Esophagus (tissue), 2 donors: ENCODE measurements at regions not wholly inside any gene's neighbourhood (a gene's known extent, or its start where the extent isn't known, plus 50 kb on each side); places are given as distances from the start of the nearest gene placed in this dataset.
"Not testable (repeated sequence)": the region's sequence is repeated elsewhere in the genome, so short reads cannot be mapped to it uniquely, and the experiment has no call there.

ENCODE experiments used
- H3K27ac ChIP-seq, 2 donors: one replicate each; pipeline ENCODE4 v1.5.1; 2013; ENCODE audit warnings: low read depth in 2 of 2, mild to moderate bottlenecking in 2 of 2, inconsistent platforms in 1 of 2, low read length in 1 of 2, moderate library complexity in 1 of 2
- H3K27me3 ChIP-seq, 2 donors: one replicate each; pipeline ENCODE4 v1.6.1; 2013; ENCODE audit warnings: low read length in 2 of 2, control low read depth in 1 of 2, mild to moderate bottlenecking in 1 of 2; ENCODE audit not compliant: insufficient read depth in 2 of 2, control insufficient read depth in 1 of 2
- H3K36me3 ChIP-seq, 2 donors: one replicate each; pipeline ENCODE4 v1.6.1; 2013; ENCODE audit warnings: low read length in 1 of 2; ENCODE audit not compliant: control insufficient read depth in 2 of 2, insufficient read depth in 2 of 2
- H3K4me1 ChIP-seq, 2 donors: one replicate each; pipeline ENCODE4 v1.6.1; 2013; ENCODE audit warnings: low read length in 1 of 2; ENCODE audit not compliant: control insufficient read depth in 2 of 2, insufficient read depth in 2 of 2
- H3K4me3 ChIP-seq, 2 donors: one replicate each; pipeline ENCODE4 v1.5.1; 2013; ENCODE audit warnings: low read length in 2 of 2, mild to moderate bottlenecking in 2 of 2, low read depth in 1 of 2, moderate library complexity in 1 of 2
- H3K9me3 ChIP-seq, 2 donors: one replicate each; pipeline ENCODE4 v1.6.1; 2013; ENCODE audit warnings: mild to moderate bottlenecking in 2 of 2, low read depth in 1 of 2, low read length in 1 of 2, moderate library complexity in 1 of 2; ENCODE audit not compliant: control insufficient read depth in 2 of 2, insufficient read depth in 1 of 2
- WGBS, 2 donors: extraction: QIAGEN DNeasy Blood & Tissue Kit; methylation state at CpG; one replicate each; pipeline ENCODE4 v1.1.7; 2013; 5-methylcytosine and 5-hydroxymethylcytosine counted together
- donor health status: healthy with polysubstance abuse.
- donor health status: Bipolar disorder and iron deficiency.

DNA sequence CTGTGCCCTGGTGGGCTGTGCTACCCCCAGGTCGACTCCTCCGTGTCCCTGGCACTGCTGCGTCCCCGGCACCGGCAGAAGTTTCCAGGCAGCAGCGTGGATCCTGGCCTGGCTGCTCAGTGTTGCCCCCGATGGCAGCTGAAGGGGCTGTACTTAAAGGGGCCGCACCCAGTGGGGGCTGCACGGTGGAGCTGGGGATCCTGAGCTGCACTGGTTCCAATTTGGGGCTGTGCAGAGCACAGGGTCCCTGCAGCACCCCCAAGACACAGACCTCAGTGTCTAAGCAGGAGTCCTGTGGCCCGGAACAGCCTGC is 253.8 kb downstream of the ANKRD30B start:
- H3K36me3 ChIP-seq, H3K4me1 ChIP-seq, H3K27ac ChIP-seq, H3K27me3 ChIP-seq: not testable (repeated sequence)
- peaks cover 25 to 29% of the 10 kb centered on the region in 2 donors for H3K9me3 ChIP-seq
- 74 to 79% methylated on average over 10 of the region's 10 CpGs for WGBS, 2 donors
- H3K4me3 ChIP-seq, result peak overlapping the region in 1 of 2 donors; percentile 11

- 57 to 69% methylated on average over 2 to 3 of the region's 3 CpGs for WGBS, 2 donors
- H3K36me3 ChIP-seq, H3K27me3 ChIP-seq, H3K4me3 ChIP-seq, H3K27ac ChIP-seq, H3K4me1 ChIP-seq: not testable (repeated sequence)
- peaks cover 23 to 25% of the 10 kb centered on the region in 2 donors for H3K9me3 ChIP-seq
These were observed 254.8 kb downstream of the ANKRD30B start for GRCh38 chr18:15002765-15003164.

GRCh38 chr18:15003231-15003630 is 255.3 kb downstream of the ANKRD30B start:
- not testable (repeated sequence) for H3K4me1 ChIP-seq, H3K27ac ChIP-seq, H3K4me3 ChIP-seq, H3K36me3 ChIP-seq, H3K27me3 ChIP-seq
- H3K9me3 ChIP-seq, result peaks cover 20 to 25% of the 10 kb centered on the region in 2 donors
- WGBS, 2 donors, result 77 to 94% methylated on average over 11 to 12 of the region's 12 CpGs

DNA sequence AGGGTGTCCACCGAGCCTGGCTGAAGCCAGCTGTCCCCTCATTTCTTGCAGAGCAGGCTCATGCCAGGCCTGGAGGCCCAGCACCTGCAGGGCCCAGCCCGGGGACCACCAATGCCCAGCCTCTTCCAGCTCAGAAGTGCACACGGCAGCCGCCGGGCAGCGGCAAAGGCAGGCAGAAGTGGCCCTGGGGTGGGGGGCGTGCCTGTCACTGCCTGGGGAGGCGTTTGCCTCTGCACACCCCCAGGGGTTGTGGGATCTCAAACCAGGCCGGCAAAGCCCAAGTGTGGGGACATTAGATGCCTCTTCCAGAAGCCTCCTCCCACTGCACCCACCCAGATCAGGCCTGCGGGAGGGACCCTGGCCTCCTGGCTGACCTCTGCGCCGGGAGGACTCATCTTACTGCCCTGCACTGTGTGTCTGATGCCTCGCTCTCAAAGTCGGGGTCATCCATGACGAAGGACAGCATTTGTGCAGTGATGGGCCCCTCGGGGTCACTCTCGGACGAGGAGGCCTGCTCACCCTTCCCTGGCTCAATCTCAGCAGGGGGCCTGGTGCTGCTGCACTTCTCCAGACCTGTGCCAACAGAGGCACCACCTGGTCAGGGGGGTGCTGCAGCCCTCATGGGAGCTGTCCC is 255.8 kb downstream of the ANKRD30B start:
- H3K4me3 ChIP-seq, H3K27me3 ChIP-seq, H3K27ac ChIP-seq, H3K36me3 ChIP-seq, H3K4me1 ChIP-seq: not testable (repeated sequence)
- H3K9me3 ChIP-seq, result peaks cover 15 to 25% of the 10 kb centered on the region in 2 donors
- 87 to 90% methylated on average over 17 to 18 of the region's 18 CpGs for WGBS, 2 donors

- not testable (repeated sequence) for H3K4me3 ChIP-seq, H3K27me3 ChIP-seq, H3K27ac ChIP-seq, H3K4me1 ChIP-seq, H3K36me3 ChIP-seq
- WGBS, 2 donors, result 87% methylated on average over 22 of the region's 22 CpGs
- peaks cover 9 to 21% of the 10 kb centered on the region in 2 donors for H3K9me3 ChIP-seq
These were observed 256.4 kb downstream of the ANKRD30B start for GRCh38 chr18:15004270-15004973.

GRCh38 chr18:15005313-15006130 is 257.6 kb downstream of the ANKRD30B start:
- H3K4me3 ChIP-seq, result no peak overlapping the region
- no peak overlapping the region for H3K27ac ChIP-seq
- H3K9me3 ChIP-seq, result peaks cover 9 to 13% of the 10 kb centered on the region in 2 donors
- H3K27me3 ChIP-seq, result no peaks in the 10 kb centered on the region
- WGBS, 2 donors, result 88 to 91% methylated on average over 28 of the region's 28 CpGs
- no peaks in the 10 kb centered on the region for H3K4me1 ChIP-seq
- H3K36me3 ChIP-seq, result no peaks in the 10 kb centered on the region

DNA sequence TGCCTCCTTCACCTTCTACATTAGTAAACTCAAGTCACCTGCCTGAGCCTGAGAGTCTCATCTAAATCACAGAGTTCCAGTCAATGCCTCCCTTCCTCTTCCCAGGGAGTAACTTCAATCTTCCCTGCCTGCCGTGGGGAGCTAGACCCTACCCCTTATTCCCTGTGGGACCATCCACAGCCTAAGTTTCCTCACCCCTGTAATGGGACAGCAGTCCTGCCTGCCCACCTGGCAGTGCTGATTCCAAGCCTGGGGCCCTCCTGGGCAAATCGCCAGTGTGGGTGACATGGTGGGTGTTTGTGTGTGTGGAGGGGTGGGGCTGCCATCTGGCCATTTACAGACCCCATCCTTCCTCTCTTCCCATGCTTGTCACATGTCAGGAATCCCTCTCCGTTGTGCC is 258.6 kb downstream of the ANKRD30B start:
- not testable (repeated sequence) for H3K4me1 ChIP-seq, H3K27me3 ChIP-seq, H3K4me3 ChIP-seq, H3K27ac ChIP-seq, H3K36me3 ChIP-seq
- 68% methylated on average over 3 of the region's 3 CpGs for WGBS, 2 donors
- peaks cover 9 to 13% of the 10 kb centered on the region in 2 donors for H3K9me3 ChIP-seq

DNA sequence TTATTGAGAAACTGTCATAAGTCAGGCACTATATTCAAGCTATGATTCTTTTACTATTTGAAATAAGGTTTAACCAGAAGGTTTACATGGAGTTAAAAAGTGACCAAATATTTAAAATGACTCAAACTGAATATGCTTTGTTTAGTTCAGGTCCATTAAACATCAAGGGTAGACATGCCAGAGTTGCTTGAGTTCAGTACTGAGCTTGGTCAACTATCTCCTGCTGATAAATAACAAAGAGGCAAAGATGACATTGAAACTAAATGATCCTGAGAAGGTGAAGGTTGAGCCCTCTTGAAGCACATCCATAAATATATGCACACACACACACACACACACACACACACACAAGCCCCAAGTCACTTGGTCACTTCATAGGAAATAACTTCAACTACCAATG is 278.1 kb downstream of the ANKRD30B start:
- not testable (repeated sequence) for H3K36me3 ChIP-seq, H3K27me3 ChIP-seq, H3K4me3 ChIP-seq, H3K9me3 ChIP-seq, H3K4me1 ChIP-seq, H3K27ac ChIP-seq

- not testable (repeated sequence) for H3K27me3 ChIP-seq, H3K27ac ChIP-seq, H3K4me1 ChIP-seq, H3K36me3 ChIP-seq, H3K9me3 ChIP-seq, H3K4me3 ChIP-seq
- WGBS, 2 donors, result 15 to 20% methylated on average over 4 of the region's 4 CpGs
These were observed 280.1 kb downstream of the ANKRD30B start for GRCh38 chr18:15028037-15028436.
